ENCODE measurements at regions not wholly inside any gene's neighbourhood (a gene's known extent, or its start where the extent isn't known, plus 50 kb on each side); places are given as distances from the start of the nearest gene placed in this dataset.

DNA sequence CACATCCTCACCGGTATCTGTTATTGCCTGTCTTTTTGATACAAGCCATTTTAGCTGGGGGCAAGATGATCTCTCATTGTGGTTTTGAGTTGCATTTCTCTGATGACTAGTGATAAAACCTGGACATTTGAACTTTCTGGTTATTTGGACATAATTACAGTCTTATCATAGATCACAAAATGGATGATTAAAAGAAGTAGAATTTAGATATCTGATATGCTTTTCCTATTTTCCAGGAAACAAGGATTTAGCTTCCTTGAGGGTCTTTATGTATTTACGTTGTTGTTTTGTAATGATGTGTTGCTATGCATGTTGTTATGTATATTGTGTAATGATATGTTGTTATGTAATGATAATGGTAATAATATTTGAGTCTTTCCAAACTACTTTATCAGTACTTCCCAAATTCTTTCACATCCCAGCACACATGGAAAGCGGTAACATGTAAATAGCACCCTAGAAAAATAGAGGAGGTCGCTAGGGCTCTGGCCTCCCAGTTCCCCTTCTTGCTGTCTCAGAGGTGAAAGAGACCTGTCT lies 53.8 kb downstream of the GJD2 start:
- DNase-seq (no peak), ATAC-seq (ENCODE audit: low read depth) (no peak)
- Histone ChIP-seq H3K79me2 (ENCODE audit: control insufficient read depth, insufficient read depth, low read length) (no peaks in the 10 kb centered on the region), H3K27ac (ENCODE audit: low read length in 2 of 2) (no peak overlapping the region), H3K27me3 (replicated peaks in 1 of 4; ENCODE audit: control extremely low read depth in 1 of 4, control insufficient read depth in 3 of 4, insufficient read depth in 4 of 4, low read length in 3 of 4) (peaks cover 0 to 5% (median 0%) of the 10 kb centered on the region in 4 experiments), H3K4me3 (ENCODE audit: control extremely low read depth in 1 of 5, extremely low read depth in 1 of 5, insufficient read depth in 1 of 5, low read depth in 2 of 5, low read length in 4 of 5) (no peak overlapping the region), H3K4me1 (ENCODE audit: control insufficient read depth in 2 of 2, insufficient read depth in 2 of 2, low read length in 2 of 2) (no peaks in the 10 kb centered on the region), H3K9me3 (ENCODE audit: control extremely low read depth in 1 of 3, control insufficient read depth in 2 of 3, insufficient read depth in 1 of 3, low read length in 2 of 3) (no peaks in the 10 kb centered on the region), H2AFZ (ENCODE audit: insufficient read depth, low read depth, low read length, poor library complexity, severe bottlenecking) (no peak overlapping the region), H3K9ac (ENCODE audit: low read length) (no peak overlapping the region), H4K20me1 (ENCODE audit: control insufficient read depth, insufficient read depth, low read length, poor library complexity, severe bottlenecking) (no peaks in the 10 kb centered on the region), H3K4me2 (replicated peaks; ENCODE audit: low read depth, low read length, poor library complexity, severe bottlenecking) (no peak overlapping the region), H3K36me3 (replicated peaks in 1 of 2; ENCODE audit: control extremely low read depth in 1 of 2, control insufficient read depth in 1 of 2, extremely low read depth in 1 of 2, insufficient read depth in 2 of 2, low read length in 1 of 2) (no peaks in the 10 kb centered on the region)
- Mint-ChIP-seq H3K27me3 (peaks cover 33% of the 10 kb centered on the region), H3K4me1 (no peaks in the 10 kb centered on the region), H3K27ac (no peak overlapping the region), H3K4me3 (no peak overlapping the region), H3K9me3 (ENCODE audit: insufficient read depth) (no peaks in the 10 kb centered on the region)
- ChIA-PET CTCF (no interaction called here), POLR2A (no interaction called here)
- intact Hi-C loops (cut with micrococcal nuclease): no loop called here
- no CpG with 5 or more reads among the region's 4 CpGs for WGBS (ENCODE audit: insufficient coverage)
- TF ChIP-seq, protein P1, sequence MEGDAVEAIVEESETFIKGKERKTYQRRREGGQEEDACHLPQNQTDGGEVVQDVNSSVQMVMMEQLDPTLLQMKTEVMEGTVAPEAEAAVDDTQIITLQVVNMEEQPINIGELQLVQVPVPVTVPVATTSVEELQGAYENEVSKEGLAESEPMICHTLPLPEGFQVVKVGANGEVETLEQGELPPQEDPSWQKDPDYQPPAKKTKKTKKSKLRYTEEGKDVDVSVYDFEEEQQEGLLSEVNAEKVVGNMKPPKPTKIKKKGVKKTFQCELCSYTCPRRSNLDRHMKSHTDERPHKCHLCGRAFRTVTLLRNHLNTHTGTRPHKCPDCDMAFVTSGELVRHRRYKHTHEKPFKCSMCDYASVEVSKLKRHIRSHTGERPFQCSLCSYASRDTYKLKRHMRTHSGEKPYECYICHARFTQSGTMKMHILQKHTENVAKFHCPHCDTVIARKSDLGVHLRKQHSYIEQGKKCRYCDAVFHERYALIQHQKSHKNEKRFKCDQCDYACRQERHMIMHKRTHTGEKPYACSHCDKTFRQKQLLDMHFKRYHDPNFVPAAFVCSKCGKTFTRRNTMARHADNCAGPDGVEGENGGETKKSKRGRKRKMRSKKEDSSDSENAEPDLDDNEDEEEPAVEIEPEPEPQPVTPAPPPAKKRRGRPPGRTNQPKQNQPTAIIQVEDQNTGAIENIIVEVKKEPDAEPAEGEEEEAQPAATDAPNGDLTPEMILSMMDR (IDR thresholded peaks at IDR 0.05): no peak
- TF ChIP-seq EZH2 (IDR thresholded peaks at IDR 0.05; ENCODE audit: borderline replicate concordance, insufficient read depth, low read depth, low read length, poor library complexity, severe bottlenecking): no peak

DNA sequence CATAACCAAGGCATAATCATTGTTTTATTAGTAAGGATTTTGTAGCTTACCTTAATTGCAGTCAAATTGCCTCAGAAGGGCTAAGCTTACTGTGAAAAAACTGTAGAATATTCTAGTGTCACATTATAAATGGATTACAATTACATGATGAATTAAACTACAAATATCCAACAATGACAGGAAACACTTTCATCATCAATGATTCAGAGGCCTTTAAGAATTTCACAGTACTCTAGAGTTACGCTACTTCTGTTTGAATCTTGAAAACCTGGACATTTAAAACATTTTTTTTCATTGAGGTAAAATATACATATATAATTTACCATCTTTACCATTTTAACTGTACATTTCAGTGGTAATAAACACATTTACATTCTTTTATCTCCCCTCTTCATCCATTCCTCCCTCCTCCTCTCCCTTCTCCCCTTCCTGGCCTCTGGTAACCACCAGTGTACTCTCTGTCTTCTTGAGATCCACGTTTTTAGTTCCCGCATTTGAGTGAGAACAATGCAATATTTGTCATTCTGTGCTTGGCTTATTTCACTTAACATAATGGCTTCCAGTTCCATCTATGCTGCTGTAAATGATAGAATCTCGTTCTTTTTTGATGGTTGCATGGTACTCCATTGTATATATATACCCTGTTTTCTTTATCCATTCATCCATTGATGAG lies 54.7 kb downstream of the GJD2 start:
- Histone ChIP-seq H3K9ac (ENCODE audit: low read length) (no peak overlapping the region), H4K20me1 (ENCODE audit: control insufficient read depth, insufficient read depth, low read length, poor library complexity, severe bottlenecking) (no peaks in the 10 kb centered on the region), H3K36me3 (replicated peaks in 1 of 2; ENCODE audit: control extremely low read depth in 1 of 2, control insufficient read depth in 1 of 2, extremely low read depth in 1 of 2, insufficient read depth in 2 of 2, low read length in 1 of 2) (no peaks in the 10 kb centered on the region), H3K27me3 (replicated peaks in 1 of 4; ENCODE audit: control extremely low read depth in 1 of 4, control insufficient read depth in 3 of 4, insufficient read depth in 4 of 4, low read length in 3 of 4) (peaks cover 0 to 5% (median 0%) of the 10 kb centered on the region in 4 experiments), H3K4me2 (replicated peaks; ENCODE audit: low read depth, low read length, poor library complexity, severe bottlenecking) (no peak overlapping the region), H3K27ac (ENCODE audit: low read length in 2 of 2) (no peak overlapping the region), H3K4me1 (ENCODE audit: control insufficient read depth in 2 of 2, insufficient read depth in 2 of 2, low read length in 2 of 2) (no peaks in the 10 kb centered on the region), H3K79me2 (ENCODE audit: control insufficient read depth, insufficient read depth, low read length) (no peaks in the 10 kb centered on the region), H2AFZ (ENCODE audit: insufficient read depth, low read depth, low read length, poor library complexity, severe bottlenecking) (no peak overlapping the region), H3K4me3 (ENCODE audit: control extremely low read depth in 1 of 5, extremely low read depth in 1 of 5, insufficient read depth in 1 of 5, low read depth in 2 of 5, low read length in 4 of 5) (no peak overlapping the region), H3K9me3 (ENCODE audit: control extremely low read depth in 1 of 3, control insufficient read depth in 2 of 3, insufficient read depth in 1 of 3, low read length in 2 of 3) (no peaks in the 10 kb centered on the region)
- no peak for TF ChIP-seq EZH2 (IDR thresholded peaks at IDR 0.05; ENCODE audit: borderline replicate concordance, insufficient read depth, low read depth, low read length, poor library complexity, severe bottlenecking)
- TF ChIP-seq, protein P1 (IDR thresholded peaks at IDR 0.05): no peak
- ATAC-seq (ENCODE audit: low read depth): no peak
- intact Hi-C loops (cut with micrococcal nuclease): no loop called here
- ChIA-PET CTCF (no interaction called here), POLR2A (no interaction called here)
- no peak overlapping the region for H3K4me3 Mint-ChIP-seq
- H3K27ac Mint-ChIP-seq: no peak overlapping the region
- H3K27me3 Mint-ChIP-seq: peaks cover 33% of the 10 kb centered on the region
- H3K9me3 Mint-ChIP-seq (ENCODE audit: insufficient read depth): no peaks in the 10 kb centered on the region
- WGBS (ENCODE audit: insufficient coverage): 80% methylated on average over 2 of the region's 4 CpGs
- DNase-seq: no peak
- no peaks in the 10 kb centered on the region for H3K4me1 Mint-ChIP-seq

Measured in B cell (primary cell).